Astrocyte of the cerebellum (primary cell): ENCODE measurements at regions not wholly inside any gene's neighbourhood (a gene's known extent, or its start where the extent isn't known, plus 50 kb on each side); places are given as distances from the start of the nearest gene placed in this dataset.

Source experiments
- DNase-seq: peaks from one replicate; pipeline ENCODE4 v3.0.0-alpha.2; 2011; ENCODE audit warnings: low read depth
- H3K4me3 ChIP-seq: 2 replicates; pipeline ENCODE4 v1.5.1; 2011; ENCODE audit warnings: mild to moderate bottlenecking, low read depth, low read length, moderate library complexity
- CTCF ChIP-seq: IDR thresholded peaks from 2 replicates; pipeline ENCODE4 v1.5.1; 2012; ENCODE audit warnings: low read length, low read depth, moderate library complexity, mild to moderate bottlenecking; ENCODE audit errors: missing control alignments
- in situ Hi-C: cut with HindIII; loops from 2 replicates; pipeline ENCODE4 v1.10.0; 2017; ENCODE audit warnings: low sequenced_read_pairs

GRCh38 chr6:5869261-5869660 lies 137.5 kb downstream of the NRN1 start:
- no peak for TF ChIP-seq CTCF
- in situ Hi-C loops = no loop called here
- DNase-seq = no peak
- H3K4me3 ChIP-seq = no peak overlapping the region

- in situ Hi-C loops = no loop called here
- TF ChIP-seq CTCF = no peak
- DNase-seq = peak; percentile 19
- H3K4me3 ChIP-seq = no peak overlapping the region
These were observed 140.1 kb downstream of the NRN1 start for GRCh38 chr6:5866547-5867051.

GRCh38 chr6:5865506-5866031 lies 141.2 kb downstream of the NRN1 start:
- in situ Hi-C loops = no loop called here
- TF ChIP-seq CTCF = no peak
- no peak overlapping the region for H3K4me3 ChIP-seq
- no peak for DNase-seq

- DNase-seq = no peak
- H3K4me3 ChIP-seq = no peak overlapping the region
- TF ChIP-seq CTCF = no peak
- in situ Hi-C loops = no loop called here
These were observed 145.9 kb downstream of the NRN1 start for GRCh38 chr6:5860849-5861248.

- in situ Hi-C loops = no loop called here
- no peak for DNase-seq
- H3K4me3 ChIP-seq = no peak overlapping the region
- TF ChIP-seq CTCF = no peak
These were observed 150.8 kb downstream of the NRN1 start for GRCh38 chr6:5855787-5856470.

GRCh38 chr6:5854899-5855298 lies 151.8 kb downstream of the NRN1 start:
- no peak for DNase-seq
- in situ Hi-C loops = no loop called here
- no peak overlapping the region for H3K4me3 ChIP-seq
- TF ChIP-seq CTCF = no peak
